ENCODE measurements at regions not wholly inside any gene's neighbourhood (a gene's known extent, or its start where the extent isn't known, plus 50 kb on each side); places are given as distances from the start of the nearest gene placed in this dataset.

- no peak for DNase-seq
These were observed 58.3 kb upstream of the TRIB2 start for GRCh38 chr2:12658310-12658945.

GRCh38 chr2:12661489-12661888 is 55.2 kb upstream of the TRIB2 start:
- no peak for DNase-seq

GRCh38 chr2:12663306-12664037 is 53.3 kb upstream of the TRIB2 start:
- no peak for DNase-seq

GRCh38 chr2:12665334-12665733 is 51.4 kb upstream of the TRIB2 start:
- DNase-seq: no peak

- DNase-seq: no peak
These were observed 50.3 kb upstream of the TRIB2 start for GRCh38 chr2:12666445-12666844.
